GM12872 (cell line): ENCODE measurements at regions not wholly inside any gene's neighbourhood (a gene's known extent, or its start where the extent isn't known, plus 50 kb on each side); places are given as distances from the start of the nearest gene placed in this dataset.

Experiments
- CTCF ChIP-seq: IDR thresholded peaks from 3 replicates; pipeline ENCODE4 v1.5.1; 2011; ENCODE audit warnings: low read depth, mild to moderate bottlenecking, low read length, moderate library complexity; ENCODE audit not compliant: insufficient read depth

- TF ChIP-seq CTCF = no peak
Measured at GRCh38 chr6:82488403-82488802, 124.8 kb downstream of the TPBG start.

- no peak for TF ChIP-seq CTCF
Measured at GRCh38 chr6:82492134-82492533, 128.5 kb downstream of the TPBG start.

- TF ChIP-seq CTCF = no peak
Measured at GRCh38 chr6:82493467-82493866, 129.8 kb downstream of the TPBG start.

GRCh38 chr6:82494367-82494766 is 130.8 kb downstream of the TPBG start:
- TF ChIP-seq CTCF = no peak

- no peak for TF ChIP-seq CTCF
Measured at GRCh38 chr6:82506526-82506925, 142.9 kb downstream of the TPBG start.

GRCh38 chr6:82507112-82507511 is 143.5 kb downstream of the TPBG start:
- no peak for TF ChIP-seq CTCF

- TF ChIP-seq CTCF = no peak
Measured at GRCh38 chr6:82511546-82511945, 147.9 kb downstream of the TPBG start.

GRCh38 chr6:82521369-82521768 is 157.8 kb downstream of the TPBG start:
- no peak for TF ChIP-seq CTCF
